ENCODE measurements at regions not wholly inside any gene's neighbourhood (a gene's known extent, or its start where the extent isn't known, plus 50 kb on each side); places are given as distances from the start of the nearest gene placed in this dataset.
"Not testable (repeated sequence)": the region's sequence is repeated elsewhere in the genome, so short reads cannot be mapped to it uniquely, and the experiment has no call there.

- no peak for DNase-seq (ENCODE audit: low spot score)
- intact Hi-C loops (cut with DNase I), result no loop called here
- H3K27me3 ChIP-seq (replicated peaks; ENCODE audit: insufficient read depth), result no peaks in the 10 kb centered on the region
Measured at GRCh38 chr16:62732092-62732491, 695.9 kb upstream of the CDH8 start.

GRCh38 chr16:62724670-62725269 is 688.5 kb upstream of the CDH8 start:
- 92% methylated on average over 48 of the region's 48 CpGs for WGBS
- H3K4me1 ChIP-seq (replicated peaks); intact Hi-C loops (cut with DNase I); H3K36me3 ChIP-seq; H3K4me3 ChIP-seq; DNase-seq (ENCODE audit: low spot score); H3K27ac ChIP-seq; H3K27me3 ChIP-seq (replicated peaks; ENCODE audit: insufficient read depth); H3K9me3 ChIP-seq: not testable (repeated sequence)

More at GRCh38 chr16:62732092-62732491, 695.9 kb upstream of the CDH8 start:
- Histone ChIP-seq H3K4me3 (no peak overlapping the region), H3K36me3 (no peaks in the 10 kb centered on the region), H3K27ac (no peak overlapping the region), H3K4me1 (replicated peaks) (no peaks in the 10 kb centered on the region), H3K9me3 (no peaks in the 10 kb centered on the region)
- no peak for TF ChIP-seq CTCF (IDR thresholded peaks at IDR 0.05)
- no peak for TF ChIP-seq POLR2AphosphoS5 (IDR thresholded peaks at IDR 0.05)
- TF ChIP-seq POLR2A (IDR thresholded peaks at IDR 0.05), result no peak

GRCh38 chr16:62720651-62721050 is 684.4 kb upstream of the CDH8 start:
- DNase-seq (ENCODE audit: low spot score), result no peak
- Histone ChIP-seq H3K4me3 (no peak overlapping the region), H3K9me3 (no peaks in the 10 kb centered on the region), H3K27me3 (replicated peaks; ENCODE audit: insufficient read depth) (no peaks in the 10 kb centered on the region), H3K27ac (no peak overlapping the region), H3K4me1 (replicated peaks) (no peaks in the 10 kb centered on the region), H3K36me3 (no peaks in the 10 kb centered on the region)
- 74% methylated on average over 5 of the region's 5 CpGs for WGBS
- no peak for TF ChIP-seq CTCF (IDR thresholded peaks at IDR 0.05)
- no peak for TF ChIP-seq POLR2AphosphoS5 (IDR thresholded peaks at IDR 0.05)
- TF ChIP-seq POLR2A (IDR thresholded peaks at IDR 0.05), result no peak
- intact Hi-C loops (cut with DNase I), result no loop called here

- H3K4me3 ChIP-seq, result no peak overlapping the region
- H3K36me3 ChIP-seq, result no peaks in the 10 kb centered on the region
- 94% methylated on average over 2 of the region's 2 CpGs for whole genome bisulfite sequencing
- no peak for DNase-seq (ENCODE audit: low spot score)
- H3K27me3 ChIP-seq (replicated peaks; ENCODE audit: insufficient read depth), result no peaks in the 10 kb centered on the region
- no peak for TF ChIP-seq CTCF (IDR thresholded peaks at IDR 0.05)
- no peak for TF ChIP-seq POLR2A (IDR thresholded peaks at IDR 0.05)
- TF ChIP-seq POLR2AphosphoS5 (IDR thresholded peaks at IDR 0.05), result no peak
- H3K9me3 ChIP-seq, result no peaks in the 10 kb centered on the region
- intact Hi-C loops (cut with DNase I), result no loop called here
- H3K4me1 ChIP-seq (replicated peaks), result no peaks in the 10 kb centered on the region
- H3K27ac ChIP-seq, result no peak overlapping the region
Measured at GRCh38 chr16:62717026-62717425, 680.8 kb upstream of the CDH8 start.

- intact Hi-C loops (cut with DNase I), result no loop called here
- Histone ChIP-seq H3K36me3 (no peaks in the 10 kb centered on the region), H3K4me3 (no peak overlapping the region), H3K9me3 (no peaks in the 10 kb centered on the region), H3K27ac (no peak overlapping the region), H3K27me3 (replicated peaks; ENCODE audit: insufficient read depth) (no peaks in the 10 kb centered on the region), H3K4me1 (replicated peaks) (no peaks in the 10 kb centered on the region)
- TF ChIP-seq POLR2AphosphoS5 (IDR thresholded peaks at IDR 0.05) (no peak), CTCF (IDR thresholded peaks at IDR 0.05) (no peak), POLR2A (IDR thresholded peaks at IDR 0.05) (no peak)
- no peak for DNase-seq (ENCODE audit: low spot score)
- WGBS, result 67% methylated on average over 1 of the region's 1 CpG
Measured at GRCh38 chr16:62715701-62716100, 679.5 kb upstream of the CDH8 start.

Data from prostate gland (tissue), 2 donors.